HS-5 (cell line): ENCODE measurements at regions not wholly inside any gene's neighbourhood (a gene's known extent, or its start where the extent isn't known, plus 50 kb on each side); places are given as distances from the start of the nearest gene placed in this dataset.
A peak's percentile ranks its signal among the peaks of the same experiment; 100 is the strongest.
"Not testable (repeated sequence)": the region's sequence is repeated elsewhere in the genome, so short reads cannot be mapped to it uniquely, and the experiment has no call there.

ENCODE experiments used
- DNase-seq: peaks from one replicate; pipeline ENCODE4 v3.0.0-alpha.2; 2012; ENCODE audit warnings: low read depth

DNA sequence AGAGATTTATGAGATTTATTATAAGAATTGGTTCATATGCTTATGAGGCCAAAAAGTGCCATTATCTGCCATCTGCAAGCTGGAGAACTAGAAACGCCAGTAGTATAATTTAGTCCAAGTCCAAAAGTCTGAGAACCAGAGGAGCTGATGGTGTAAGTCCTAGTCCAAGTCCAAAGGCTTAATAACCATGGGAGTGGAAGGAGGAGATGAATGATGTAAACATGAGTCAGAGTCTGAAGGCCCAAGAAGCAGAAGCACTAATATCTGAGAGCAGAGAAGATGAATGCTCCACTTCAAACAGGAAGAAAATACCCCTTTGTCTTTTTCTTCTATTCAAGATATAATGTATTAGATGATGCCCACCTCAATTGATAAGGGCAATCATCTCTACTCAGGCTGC, 185.7 kb downstream of the CGGBP1 start:
- peak; percentile 19 for DNase-seq

DNA sequence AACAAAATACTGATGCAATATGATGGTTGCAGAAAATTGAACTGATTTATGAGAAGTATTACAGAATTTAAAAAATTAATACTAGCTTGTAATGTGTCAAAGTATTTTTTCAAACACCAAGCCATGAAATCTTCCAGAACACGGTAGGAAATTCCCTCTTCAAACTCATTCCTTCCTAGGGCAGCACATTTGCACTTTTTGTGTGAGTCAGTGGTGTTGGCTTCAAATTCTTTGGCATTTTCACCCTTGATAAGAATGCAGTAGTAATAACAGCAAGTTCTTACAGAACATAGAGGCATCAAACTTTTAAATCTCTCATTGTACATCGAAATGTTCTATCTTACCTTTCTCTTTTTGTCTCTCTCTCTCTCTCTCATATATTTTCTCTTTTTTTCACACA, 191.8 kb downstream of the CGGBP1 start:
- DNase-seq, result peak; percentile 9

DNA sequence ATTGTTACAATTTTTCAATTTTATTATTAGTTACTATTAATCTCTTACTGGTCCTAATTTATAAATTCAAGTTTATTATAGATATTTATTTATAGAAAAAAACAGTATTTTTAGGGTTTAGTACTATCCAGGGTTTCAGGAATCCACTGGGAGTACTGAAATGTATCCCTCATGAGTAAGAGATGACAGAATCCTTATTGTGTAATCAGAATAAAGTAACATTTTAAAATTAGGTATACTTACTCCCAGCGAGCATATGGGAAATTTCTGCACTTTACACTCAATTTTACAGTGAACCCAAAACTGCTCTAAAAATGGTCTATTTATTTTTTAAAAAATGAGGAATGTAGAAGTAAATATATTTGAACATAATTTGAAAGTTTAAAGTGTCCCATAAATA, 202.7 kb downstream of the CGGBP1 start:
- DNase-seq, result peak; percentile 24

DNA sequence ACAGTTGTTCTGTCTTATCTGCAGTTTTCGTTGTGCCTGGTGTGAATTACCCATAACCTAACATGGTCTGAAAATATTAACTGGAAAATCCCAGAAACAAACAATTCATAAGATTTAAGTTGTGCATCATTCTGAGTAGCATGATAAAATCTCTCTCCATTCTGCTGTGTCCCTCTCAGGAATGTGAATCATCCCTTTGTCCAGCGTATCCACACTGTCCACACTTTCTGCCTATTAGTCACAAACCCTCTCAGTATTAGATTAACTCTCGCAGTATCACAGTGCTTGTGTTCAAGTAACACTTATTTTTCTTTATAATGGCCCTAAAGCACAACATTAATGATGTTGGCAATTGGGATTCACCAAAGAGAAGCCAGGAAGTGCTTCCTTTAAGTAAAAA, 203.2 kb downstream of the CGGBP1 start:
- peak; percentile 76 for DNase-seq

DNA sequence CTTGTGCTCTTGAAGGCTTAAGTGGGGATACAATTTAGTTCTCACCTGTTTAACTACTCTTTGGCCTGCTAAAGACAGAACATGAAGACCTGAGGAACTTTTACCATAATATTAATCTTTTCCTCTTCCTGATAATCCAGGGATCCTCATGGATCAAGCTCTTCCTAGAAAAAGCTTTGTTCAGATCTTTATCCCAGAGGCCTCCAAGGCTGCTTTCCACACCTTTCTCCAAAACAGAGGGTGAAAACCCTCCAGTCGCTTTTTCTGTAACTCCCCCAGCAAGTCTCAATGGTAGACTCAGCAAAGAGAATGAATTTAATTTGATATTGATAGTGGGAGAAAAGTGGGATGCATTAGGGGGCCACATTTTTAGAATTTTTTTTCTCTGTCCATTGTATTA, 203.6 kb downstream of the CGGBP1 start:
- no peak for DNase-seq

DNA sequence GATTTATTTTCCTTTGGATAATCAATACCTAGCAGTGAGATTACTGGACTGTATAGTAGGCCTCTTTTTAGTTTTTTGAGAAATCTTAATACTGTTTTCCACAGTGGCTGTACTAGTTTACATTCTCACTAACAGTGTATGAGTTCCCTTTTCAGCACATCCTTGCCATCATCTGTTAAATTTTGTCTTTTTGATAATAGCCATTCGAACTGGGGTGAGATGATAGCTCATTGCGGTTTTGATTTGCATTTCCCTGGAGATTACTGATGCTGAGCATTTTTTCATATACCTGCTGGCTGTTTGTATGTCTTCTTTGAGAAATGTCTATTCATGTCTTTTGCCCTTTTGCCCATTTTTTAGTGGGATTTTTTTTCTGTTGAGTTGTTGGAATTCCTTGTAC, 210.8 kb downstream of the CGGBP1 start:
- no peak for DNase-seq

DNA sequence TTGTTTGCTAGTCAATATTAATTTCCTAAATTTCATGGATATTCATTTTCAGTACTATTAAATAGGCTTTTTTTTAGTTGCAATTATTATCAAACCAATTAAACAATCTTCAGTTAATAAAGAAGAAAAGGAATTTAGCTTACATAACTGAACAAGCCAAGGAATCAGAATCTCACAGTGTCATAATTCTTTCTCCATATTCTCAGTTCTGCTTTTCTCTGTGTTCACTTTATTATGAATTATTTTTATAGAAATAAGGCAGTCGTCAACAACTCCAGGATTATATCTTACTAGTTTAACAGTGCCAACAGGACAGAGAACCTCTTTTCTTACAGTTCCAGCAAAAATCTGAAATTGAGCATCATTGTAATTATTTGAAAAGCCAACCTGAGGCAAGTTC, 221.7 kb downstream of the CGGBP1 start:
- DNase-seq, result no peak

DNA sequence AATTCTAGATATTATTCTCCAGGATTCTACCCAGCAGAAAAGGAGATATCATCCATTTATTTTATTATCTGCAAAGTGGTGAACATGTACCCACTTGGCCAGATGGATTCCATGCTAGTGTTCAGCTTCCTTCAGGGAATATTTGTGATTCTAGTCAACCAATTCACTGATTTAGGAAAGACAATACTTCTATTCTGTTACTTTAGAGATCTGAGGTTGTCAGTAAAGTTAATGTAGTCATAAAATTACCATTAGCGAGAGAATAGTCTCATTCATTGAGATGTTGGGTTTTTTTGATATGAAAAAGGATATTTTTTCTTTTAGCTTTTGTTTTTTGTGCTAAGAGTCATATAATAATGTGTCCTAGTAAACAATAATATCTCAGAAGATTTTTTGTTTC, 222.8 kb downstream of the CGGBP1 start:
- DNase-seq, result no peak

DNA sequence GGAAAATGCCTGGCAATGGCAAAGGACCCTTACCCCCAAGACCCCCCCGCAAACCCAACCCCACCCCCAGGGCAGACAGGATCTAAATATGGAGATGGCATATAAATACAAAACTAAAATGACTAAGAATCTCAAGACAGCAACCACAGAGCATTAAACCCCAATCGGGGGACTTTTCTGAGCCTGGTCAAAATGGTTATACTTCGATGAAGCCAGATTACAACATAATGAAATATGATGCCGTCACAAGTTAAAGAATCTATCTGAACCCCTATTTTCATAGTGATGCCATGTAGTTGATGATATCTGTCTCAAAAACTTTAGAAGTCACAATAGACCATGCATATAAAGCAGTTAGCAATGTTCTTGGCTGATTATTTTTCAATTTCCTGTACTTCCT, 223.6 kb downstream of the CGGBP1 start:
- no peak for DNase-seq

DNA sequence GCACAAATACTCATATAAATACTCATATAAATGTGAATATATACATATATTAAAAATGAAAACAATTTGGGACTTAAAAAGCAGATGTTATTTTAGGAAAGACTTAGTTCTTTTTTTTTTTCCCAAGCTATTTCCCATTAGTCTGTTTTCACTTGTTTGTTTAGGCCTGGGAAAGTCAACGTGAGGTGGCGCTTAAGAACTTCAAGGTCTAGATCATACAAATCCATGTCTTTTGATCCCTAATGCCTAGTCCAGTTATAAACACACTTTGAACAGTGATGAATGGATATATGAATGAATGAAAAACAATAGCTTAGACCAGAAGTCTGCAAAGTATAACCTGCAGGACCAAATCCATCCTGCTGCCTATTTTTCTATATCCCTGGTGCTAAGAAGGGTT, 224.5 kb downstream of the CGGBP1 start:
- no peak for DNase-seq

DNA sequence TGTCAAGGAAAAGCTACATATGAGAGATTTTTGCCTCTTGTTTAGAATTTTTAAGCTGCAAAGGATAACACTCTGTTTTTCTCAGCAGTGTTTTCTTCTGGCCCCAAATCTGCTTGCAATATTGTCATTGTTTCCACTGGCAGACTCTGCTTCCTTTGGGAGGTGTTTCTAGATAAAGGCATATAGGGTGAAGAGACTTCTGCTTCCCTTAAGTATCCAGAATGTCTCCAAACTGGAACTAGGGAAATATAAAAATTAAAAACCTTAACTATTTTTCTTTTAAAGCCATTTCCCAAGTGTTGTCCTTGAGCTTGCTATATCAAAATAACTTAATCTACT, 225.8 kb downstream of the CGGBP1 start:
- DNase-seq, result no peak

DNA sequence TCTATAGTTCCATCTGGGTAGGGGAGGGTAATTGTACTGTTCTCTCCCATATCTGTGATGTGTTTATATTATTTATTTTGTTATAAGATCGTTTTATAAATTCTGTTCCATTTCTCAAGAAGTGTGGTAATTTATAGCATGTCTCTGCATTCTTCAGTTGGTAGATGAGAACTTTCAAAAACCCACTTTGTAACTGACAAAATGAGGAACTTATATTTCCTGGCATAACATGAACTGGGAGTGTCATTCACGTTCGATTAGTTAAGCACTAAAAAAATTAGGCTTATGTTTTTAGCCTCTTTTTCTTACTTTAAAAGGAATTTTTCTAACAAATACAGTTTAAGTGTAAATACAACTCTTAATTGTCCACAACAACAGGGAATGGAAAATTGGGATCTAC, 230.8 kb downstream of the CGGBP1 start:
- no peak for DNase-seq

DNA sequence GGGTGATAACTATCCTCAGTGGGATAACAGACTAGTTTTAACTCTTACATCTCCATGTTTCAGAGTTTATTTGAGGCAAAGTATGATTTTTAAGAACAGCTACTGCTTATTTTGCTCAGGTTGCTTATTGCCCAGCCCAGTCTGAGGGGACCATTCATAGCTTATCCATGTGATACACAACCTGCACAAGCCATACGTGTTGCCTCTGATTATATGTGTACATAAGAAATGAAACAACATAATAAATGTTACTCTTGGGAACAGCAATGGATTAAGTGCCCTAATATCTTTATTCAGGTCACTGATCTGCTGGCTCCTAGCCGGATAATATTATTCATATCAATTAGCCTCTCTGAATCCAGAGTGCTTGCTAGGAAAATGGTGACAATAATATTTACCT, 236.2 kb downstream of the CGGBP1 start:
- no peak for DNase-seq

DNA sequence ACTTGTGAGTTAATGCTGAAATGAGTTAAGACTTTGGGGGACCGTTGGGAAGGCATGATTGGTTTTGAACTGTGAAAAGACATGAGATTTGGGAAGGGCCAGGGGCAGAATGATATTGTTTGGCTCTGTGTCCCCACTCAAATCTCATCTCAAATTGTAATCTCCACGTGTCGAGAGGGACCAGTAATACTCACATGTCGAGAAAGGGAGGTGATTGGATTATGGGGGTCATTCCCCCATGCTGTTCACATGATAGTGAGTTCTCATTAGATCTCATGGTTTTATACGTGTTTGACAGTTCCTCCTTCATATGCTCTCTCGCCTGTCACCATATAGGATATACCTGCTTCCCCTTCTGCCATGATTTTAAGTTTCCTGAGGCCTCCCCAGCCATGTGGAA, 245.3 kb downstream of the CGGBP1 start:
- not testable (repeated sequence) for DNase-seq

DNA sequence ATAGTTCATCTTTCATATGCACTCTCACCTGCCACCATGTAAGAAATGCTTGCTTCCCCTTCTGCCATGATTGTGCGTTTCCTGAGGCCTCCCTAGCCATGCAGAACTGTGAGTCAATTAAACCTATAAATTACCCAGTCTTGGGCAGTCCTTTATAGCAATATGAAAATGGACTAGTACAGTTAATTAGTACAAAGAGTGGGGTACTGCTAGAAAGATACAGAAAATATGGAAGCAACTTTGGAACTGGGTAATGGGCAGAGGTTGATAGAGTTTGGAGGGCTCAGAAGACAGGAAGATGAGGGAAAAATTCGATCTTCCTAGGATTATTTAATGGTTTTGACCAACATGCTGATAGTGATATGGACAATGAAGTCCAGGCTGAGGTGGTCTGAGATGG, 246.9 kb downstream of the CGGBP1 start:
- no peak for DNase-seq

DNA sequence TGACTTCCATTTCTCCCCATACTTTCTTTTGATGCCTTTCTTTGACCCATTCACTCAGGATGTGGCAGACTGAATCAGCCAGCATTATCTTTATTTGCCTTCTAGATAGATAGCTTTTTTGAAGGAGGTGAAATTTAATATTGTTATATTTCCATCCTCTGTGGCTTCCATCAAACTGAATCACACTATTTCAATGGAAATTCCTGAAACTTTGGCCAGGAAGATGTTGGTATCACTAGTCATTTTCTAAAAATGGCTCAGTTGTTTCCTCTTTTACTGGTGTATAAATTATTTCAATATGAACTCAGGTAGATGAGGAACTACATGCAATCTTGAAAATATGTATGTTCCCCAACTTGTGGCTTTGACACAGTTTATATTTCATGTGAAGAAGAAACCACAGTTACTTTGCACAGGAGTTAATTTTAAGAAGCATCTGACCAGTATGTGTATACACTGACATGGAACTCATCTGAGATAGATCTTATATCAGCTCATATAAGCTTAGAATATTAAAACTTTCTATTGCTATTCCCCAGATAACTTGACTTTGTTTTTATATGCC, 248.3 kb downstream of the CGGBP1 start:
- peak; percentile 82 for DNase-seq

DNA sequence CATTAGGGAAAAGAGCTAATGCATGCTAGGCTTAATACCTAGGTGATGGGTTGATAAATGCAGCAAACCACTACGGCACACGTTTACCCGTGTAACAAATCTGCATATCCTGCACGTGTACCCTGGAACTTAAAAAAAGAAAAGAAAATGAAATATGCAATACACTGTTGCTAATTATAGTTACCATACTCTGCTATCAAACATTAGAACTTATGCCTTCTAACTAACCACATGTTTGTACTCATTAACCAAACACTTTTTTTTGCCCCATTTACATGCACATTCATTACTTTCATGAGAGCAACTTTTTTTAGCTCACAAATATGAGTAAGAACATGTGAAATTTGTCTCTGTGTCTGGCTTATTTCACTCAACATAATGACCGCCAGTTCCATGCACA, 253.1 kb downstream of the CGGBP1 start:
- DNase-seq, result no peak

DNA sequence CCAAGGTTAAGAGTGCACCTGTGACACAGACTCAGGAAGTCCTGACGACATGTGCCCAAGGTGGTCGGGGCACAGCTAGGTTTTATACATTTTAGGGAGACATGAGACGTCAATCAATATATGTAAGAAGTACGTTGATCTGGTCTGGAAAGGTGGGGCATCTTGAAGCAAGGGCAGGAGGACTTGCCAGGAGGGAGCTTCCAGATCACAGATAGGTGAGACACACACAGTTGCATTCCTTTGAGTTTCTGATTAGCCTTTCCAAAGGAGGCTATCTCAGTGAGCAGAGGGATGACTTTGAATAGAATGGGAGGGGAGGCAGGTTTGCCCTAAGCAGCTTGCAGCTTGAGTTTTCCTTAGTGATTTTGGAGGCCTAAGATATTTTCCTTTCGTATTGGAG, 257.4 kb downstream of the CGGBP1 start:
- DNase-seq, result no peak

DNA sequence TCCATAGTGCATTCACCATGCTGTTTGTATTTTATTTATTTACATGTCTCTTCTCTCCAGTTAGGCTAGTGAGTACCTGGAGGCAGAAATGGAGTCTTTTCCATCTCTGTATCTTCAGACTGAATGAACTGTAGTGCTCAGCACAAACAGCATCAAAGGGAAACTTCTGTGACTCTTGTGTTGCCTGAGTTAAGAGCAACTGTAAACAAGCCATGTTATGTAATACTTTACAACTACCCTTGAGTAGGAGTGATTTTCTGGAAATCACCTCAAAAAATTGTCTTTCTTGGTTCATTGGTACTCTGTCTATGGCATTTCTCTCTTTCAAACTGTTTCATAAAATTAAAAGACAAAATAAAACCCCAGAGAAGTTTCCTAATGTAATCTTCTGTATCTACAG, 258.3 kb downstream of the CGGBP1 start:
- no peak for DNase-seq

DNA sequence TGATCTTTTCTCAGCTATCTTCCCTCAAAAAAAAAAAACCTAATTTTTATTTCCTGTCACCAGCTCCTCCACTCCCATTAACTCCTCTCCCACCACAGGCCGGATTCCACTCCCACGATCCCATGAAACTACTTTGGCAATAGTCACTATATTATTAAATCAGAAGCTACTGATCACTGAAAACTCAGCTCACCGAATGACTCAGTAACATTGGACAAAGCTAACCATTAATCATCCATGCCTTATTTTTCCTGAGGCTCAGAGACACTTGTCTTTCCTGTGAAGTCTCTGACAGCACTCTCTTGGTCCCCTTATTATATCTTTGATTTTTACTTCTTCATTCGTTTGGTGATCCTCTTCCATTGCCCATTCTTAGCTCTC, 260.2 kb downstream of the CGGBP1 start:
- DNase-seq, result no peak

DNA sequence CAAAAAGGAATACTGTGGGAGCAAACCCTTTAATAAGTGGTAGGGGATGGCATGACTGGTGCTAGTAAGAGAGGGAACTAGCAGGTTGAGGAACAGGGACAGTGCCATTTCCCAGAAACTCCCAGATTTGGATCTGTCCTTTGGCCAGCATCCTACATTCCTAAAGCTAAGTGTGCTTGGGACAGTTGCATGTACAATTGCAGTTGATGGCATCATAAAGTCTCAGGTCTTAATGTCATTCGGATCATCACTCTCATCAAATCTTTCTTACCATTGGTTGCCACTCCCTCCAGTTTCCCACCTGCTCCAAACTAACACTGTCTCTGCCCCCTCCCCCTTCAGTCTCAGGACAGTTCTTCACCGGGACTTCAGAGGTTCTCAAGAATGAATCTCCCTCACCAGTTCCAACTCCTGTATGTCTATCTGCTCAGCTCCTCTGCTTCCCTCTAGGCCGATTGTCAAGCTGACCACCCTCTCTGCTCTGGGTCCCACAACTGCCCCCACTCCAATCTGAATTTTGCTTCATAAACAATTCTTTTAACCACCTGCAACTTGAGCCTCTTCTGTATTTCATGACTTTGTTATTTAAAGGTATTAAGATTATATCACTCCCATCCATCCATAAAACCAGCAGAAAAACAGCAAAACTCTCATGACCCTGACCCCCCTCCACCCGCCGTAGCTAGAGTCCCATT, 260.8 kb downstream of the CGGBP1 start:
- DNase-seq, result no peak

DNA sequence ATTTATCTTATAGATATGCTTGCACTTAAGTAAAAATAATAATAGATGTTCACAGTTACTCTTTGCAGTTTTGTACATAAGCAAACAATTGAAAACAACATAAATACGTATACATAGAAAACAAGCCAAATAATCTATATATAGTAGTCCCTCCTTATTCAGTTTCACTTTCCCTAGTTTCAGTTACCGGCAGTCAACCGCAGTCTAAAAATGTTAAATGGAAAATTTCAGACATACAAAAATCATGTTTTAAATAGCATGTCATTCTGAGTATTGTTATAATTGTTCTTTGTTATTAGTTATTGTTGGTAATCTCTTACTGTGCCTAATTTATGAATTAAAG, 262.0 kb downstream of the CGGBP1 start:
- DNase-seq, result no peak

DNA sequence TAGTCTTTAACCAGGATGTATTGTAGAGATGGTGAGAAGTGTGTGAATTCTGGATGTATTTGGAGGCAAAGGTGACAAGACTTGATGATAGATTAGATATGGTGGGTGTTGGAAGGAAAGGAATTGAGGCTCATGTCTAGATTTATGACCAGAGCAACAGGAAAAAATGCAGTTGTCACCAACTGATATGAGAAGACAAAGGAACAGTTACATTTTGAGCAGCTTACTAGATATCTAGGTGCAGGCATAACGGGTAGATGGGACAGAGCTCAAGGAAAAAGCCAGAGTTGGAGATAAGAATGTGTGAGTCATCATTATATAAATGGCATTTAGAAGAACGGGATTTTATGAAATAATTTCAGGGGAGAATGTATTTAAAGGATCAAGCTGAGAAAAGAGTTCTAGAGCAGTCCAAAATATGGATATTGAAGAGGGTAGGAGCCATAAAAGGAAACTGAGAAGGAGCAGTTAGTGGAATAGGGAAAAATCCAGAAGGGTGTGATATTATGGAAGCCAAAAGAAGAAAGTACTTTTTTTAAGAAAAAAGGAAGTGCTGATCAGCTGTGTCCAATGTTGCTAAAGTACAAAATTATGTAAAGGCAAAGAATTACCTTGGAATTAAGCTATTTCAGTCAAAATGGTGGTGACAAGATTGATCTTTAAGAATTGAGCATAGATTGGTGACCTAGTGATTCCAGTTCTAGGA, 262.5 kb downstream of the CGGBP1 start:
- no peak for DNase-seq

DNA sequence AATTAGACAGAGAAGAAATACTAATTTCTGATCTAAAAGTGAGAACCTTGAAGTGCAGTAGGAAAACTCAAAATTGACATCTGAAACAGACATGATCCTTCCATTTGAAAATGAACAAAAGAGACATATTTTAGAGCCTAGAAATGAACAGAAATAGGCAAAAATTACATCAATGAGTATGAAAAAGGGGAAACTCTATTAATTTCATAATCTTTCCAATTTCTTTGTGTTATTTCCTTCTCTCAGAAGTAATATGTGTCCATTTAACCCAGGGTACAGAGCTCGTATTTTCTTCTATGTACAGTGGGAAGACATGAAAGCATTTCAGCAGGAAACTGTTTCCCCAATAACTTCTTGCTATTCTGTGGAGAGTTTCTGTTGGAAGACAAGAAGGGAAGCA, 263.1 kb downstream of the CGGBP1 start:
- DNase-seq, result no peak
